GM19238 (cell line): ENCODE measurements at regions not wholly inside any gene's neighbourhood (a gene's known extent, or its start where the extent isn't known, plus 50 kb on each side); places are given as distances from the start of the nearest gene placed in this dataset.
"Not testable (repeated sequence)": the region's sequence is repeated elsewhere in the genome, so short reads cannot be mapped to it uniquely, and the experiment has no call there.

Source experiments
- DNase-seq: peaks from one replicate; pipeline ENCODE4 v3.0.0; 2011; ENCODE audit warnings: low spot score; ENCODE audit not compliant: insufficient read length

- no peak for DNase-seq
Observed at GRCh38 chr12:105423237-105423636, 92.7 kb downstream of the C12orf75 start.

- DNase-seq: no peak
Observed at GRCh38 chr12:105423921-105424320, 93.4 kb downstream of the C12orf75 start.

DNA sequence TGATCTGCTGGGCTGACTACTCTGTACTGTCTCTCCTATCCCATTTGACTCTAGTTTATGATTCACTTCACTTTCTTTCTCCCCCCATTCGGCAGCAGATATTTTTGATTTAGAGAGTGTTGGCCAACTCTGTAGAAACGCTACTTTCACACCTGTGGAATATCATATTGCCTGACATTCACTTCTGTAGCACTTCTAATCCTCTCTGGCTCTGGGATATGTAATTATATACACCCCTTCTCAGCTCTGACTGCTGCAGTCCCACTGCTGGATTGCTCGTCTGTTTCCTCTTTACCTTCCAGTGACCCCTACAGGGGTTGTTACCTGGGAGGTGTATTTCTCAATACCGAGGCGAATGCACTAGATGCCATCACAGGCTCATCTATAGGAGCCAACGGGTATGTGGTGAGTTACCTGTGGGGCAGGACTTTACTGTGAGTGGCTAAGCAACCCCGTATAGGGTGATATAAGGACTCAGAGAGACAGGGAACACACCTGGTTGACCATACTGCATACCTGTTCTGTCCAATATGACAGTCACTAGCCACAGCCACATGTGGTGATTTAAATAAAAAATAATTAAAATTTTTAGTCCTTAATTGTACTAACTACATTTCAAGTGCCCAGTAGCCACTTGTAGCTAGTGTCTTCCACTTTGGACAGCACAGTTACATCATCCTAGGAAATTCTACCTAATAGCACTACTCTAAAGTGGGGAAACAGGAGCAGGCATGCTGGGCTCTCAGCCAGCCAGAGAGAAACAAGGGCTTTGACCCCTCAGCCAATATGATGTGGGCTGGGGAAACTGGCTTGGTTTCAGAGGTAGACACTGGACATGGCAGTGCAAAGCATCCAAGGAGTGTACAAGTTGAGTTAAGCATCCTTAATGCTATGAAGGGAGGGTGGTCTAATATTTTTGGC is 95.0 kb downstream of the C12orf75 start:
- no peak for DNase-seq

DNA sequence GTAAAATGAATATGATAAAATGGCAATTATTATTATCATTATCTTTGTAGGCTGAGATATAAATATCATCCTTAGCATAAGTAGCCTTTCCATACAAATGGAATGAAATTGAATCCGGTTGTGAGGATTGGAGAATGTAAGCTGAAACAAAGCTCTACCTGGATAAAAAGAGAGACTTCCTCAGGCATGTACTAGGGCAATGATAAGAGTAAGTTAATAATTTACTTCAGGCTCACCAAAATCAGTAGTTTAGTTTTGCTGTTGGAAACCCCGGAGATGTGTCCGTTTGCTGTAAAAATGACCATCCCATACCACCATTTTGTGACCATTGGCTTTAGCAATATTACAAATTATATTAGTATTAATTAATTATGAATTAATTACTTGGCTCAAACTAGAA is 96.3 kb downstream of the C12orf75 start:
- DNase-seq: no peak

- DNase-seq: no peak
Observed at GRCh38 chr12:105427883-105428282, 97.4 kb downstream of the C12orf75 start.

GRCh38 chr12:105428793-105429395 is 98.4 kb downstream of the C12orf75 start:
- no peak for DNase-seq

- no peak for DNase-seq
Observed at GRCh38 chr12:105429511-105429910, 99.0 kb downstream of the C12orf75 start.

DNA sequence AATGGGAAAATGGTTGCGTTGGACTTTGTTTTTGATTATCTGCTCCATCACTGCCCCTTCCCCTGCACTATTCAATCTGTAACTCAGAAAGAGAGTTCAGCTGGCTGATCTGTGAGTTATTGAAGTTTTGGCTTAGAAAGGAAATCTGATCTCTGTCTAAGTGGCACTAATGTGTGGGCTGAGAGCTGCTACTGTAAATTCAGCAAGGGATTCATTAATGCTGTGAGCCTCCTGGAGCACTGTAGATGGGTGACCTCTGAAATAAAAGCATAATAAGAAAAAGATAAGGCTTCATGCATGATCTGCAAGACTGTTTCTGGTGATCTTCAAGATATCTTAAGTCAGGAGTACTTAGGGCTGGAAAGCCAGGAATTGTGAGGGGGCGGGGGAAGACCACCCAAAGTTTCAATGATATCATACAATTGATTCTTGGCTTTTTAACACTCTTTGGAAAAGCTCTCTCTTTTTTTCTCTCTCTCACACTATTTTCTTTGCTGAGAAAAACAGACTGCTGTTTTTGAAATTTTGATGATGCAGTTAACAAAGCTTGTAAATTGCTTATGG is 101.1 kb downstream of the C12orf75 start:
- no peak for DNase-seq

GRCh38 chr12:105433804-105434203 is 103.3 kb downstream of the C12orf75 start:
- no peak for DNase-seq

- DNase-seq: no peak
Observed at GRCh38 chr12:105436636-105437035, 106.1 kb downstream of the C12orf75 start.

- no peak for DNase-seq
Observed at GRCh38 chr12:105440037-105440664, 109.7 kb downstream of the C12orf75 start.

DNA sequence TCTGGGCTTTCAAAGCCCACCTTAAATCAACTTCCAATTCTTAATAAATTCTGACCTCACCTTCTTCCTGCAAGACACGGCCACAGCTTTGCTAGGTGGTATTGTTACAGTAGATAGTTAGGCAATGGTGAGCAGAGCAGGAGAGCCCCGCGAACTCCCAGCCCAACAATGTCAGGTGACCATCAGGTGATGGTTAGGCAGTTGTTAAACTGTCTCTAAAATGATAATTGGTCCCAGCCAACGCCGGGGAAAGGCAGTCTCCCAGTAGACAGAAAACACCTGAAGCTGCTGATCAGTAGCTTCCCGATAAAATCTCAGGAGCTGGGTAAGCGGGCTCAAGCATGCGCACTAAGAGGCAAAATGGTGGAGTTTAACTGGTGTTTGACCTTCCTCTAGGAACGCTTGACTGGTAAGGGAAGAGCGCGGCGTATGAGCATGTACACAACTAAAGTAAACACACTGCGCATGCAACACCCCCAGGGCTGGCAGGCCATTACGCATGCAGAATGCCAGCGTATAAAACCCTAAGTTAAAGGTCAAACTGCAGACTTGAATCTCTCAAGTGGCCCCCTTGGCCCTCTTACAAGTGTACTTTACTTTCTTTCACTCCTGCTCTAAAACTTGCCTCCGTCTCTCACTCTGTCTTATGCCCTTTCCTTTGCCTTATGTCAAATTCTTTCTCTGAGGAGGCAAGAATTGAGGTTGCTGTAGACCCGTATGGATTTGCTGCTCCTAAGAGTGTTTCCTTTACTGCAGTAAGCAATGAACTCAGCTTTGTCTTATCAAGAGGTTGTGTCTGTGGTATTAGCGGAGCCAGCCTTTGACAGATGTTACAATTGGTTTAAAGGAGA is 113.5 kb downstream of the C12orf75 start:
- DNase-seq: no peak

DNA sequence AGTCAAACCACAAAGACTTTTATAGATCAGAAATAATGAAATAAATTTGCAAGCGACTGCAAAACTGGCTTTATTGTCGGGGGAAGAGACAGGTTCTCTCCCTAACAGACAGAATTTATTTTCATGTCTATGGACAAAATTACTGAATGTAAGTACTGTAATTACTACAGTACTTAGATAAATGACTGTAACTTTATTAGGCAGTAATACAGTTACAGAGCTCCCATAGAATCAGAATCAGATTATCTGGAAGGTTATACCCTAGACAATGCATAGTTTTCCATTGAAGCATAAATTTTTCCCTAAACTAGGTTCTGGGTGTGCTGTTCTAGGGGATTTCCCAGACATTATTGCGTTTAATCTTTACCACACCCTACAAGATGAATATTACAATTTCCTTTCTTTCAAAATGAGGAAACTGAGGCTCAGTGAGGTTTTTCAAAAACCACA is 114.2 kb downstream of the C12orf75 start:
- DNase-seq: no peak

- DNase-seq: no peak
Observed at GRCh38 chr12:105445249-105445648, 114.8 kb downstream of the C12orf75 start.

GRCh38 chr12:105445649-105446048 is 115.2 kb downstream of the C12orf75 start:
- no peak for DNase-seq

- not testable (repeated sequence) for DNase-seq
Observed at GRCh38 chr12:105446460-105446859, 116.0 kb downstream of the C12orf75 start.

DNA sequence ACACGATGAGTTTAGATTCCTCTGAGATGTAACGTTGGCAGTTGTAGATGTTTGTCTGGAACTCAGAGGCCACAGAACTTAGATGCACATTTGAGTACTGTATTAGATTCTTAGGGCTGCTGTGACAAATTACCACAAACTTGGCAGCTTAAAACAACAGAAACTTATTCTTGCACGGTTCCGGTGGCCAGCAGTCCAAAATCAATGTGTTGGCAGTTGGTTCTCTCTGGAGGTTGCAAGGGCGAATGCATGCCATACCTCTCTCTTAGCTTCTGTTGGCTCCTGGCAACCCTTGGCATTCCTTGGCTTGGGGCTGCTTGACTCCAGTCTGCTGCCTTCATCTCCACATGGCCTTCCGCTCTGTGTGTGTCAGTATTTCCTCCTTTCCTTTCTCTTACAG is 118.9 kb downstream of the C12orf75 start:
- DNase-seq: no peak

- no peak for DNase-seq
Observed at GRCh38 chr12:105451211-105451610, 120.7 kb downstream of the C12orf75 start.

- no peak for DNase-seq
Observed at GRCh38 chr12:105451798-105452197, 121.3 kb downstream of the C12orf75 start.

DNA sequence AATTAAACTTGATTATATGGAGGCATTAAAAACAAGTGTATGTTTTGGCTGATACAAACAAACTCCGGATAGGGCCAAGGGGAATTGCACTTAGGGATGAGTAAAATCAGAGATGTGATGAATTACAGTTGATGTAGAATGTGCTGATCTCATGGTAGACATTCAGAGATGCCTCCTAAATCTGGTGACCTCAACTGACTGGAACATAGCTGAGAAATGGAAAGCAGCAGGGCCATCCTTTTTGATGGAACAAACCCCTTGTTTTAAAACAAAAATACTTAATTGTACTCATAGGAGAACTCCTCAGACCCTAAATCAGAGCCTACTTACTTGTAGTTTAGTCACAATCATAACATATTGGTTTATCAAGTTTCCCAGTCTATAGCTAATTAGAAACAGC is 122.8 kb downstream of the C12orf75 start:
- no peak for DNase-seq

- DNase-seq: no peak
Observed at GRCh38 chr12:105454688-105455087, 124.2 kb downstream of the C12orf75 start.
